ENCODE measurements at regions not wholly inside any gene's neighbourhood (a gene's known extent, or its start where the extent isn't known, plus 50 kb on each side); places are given as distances from the start of the nearest gene placed in this dataset.

- no peak overlapping the region for H3K4me3 Mint-ChIP-seq
- Histone ChIP-seq H3K9ac (no peak overlapping the region), H3K27ac (no peak overlapping the region), H4K20me1 (ENCODE audit: low read depth) (no peaks in the 10 kb centered on the region), H3K27me3 (no peaks in the 10 kb centered on the region), H2AFZ (replicated peaks) (no peak overlapping the region), H3K36me3 (no peaks in the 10 kb centered on the region), H3K4me1 (peaks cover 18% of the 10 kb centered on the region), H3K4me3 (no peak overlapping the region), H3K79me2 (ENCODE audit: low read depth) (no peaks in the 10 kb centered on the region), H3F3A (ENCODE audit: low read depth) (peaks cover 4% of the 10 kb centered on the region), H3K9me3 (ENCODE audit: low read depth) (no peaks in the 10 kb centered on the region), H3K4me2 (no peak overlapping the region)
- TF ChIP-seq, protein P1, sequence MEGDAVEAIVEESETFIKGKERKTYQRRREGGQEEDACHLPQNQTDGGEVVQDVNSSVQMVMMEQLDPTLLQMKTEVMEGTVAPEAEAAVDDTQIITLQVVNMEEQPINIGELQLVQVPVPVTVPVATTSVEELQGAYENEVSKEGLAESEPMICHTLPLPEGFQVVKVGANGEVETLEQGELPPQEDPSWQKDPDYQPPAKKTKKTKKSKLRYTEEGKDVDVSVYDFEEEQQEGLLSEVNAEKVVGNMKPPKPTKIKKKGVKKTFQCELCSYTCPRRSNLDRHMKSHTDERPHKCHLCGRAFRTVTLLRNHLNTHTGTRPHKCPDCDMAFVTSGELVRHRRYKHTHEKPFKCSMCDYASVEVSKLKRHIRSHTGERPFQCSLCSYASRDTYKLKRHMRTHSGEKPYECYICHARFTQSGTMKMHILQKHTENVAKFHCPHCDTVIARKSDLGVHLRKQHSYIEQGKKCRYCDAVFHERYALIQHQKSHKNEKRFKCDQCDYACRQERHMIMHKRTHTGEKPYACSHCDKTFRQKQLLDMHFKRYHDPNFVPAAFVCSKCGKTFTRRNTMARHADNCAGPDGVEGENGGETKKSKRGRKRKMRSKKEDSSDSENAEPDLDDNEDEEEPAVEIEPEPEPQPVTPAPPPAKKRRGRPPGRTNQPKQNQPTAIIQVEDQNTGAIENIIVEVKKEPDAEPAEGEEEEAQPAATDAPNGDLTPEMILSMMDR (IDR thresholded peaks at IDR 0.05): no peak
- TF ChIP-seq EZH2phosphoT487 (IDR thresholded peaks at IDR 0.05): no peak
- TF ChIP-seq EZH2 (IDR thresholded peaks at IDR 0.05): no peak
- H3K4me1 Mint-ChIP-seq: peaks cover 60% of the 10 kb centered on the region
- no peak overlapping the region for H3K27ac Mint-ChIP-seq
- H3K9me3 Mint-ChIP-seq: no peaks in the 10 kb centered on the region
- no peaks in the 10 kb centered on the region for H3K36me3 Mint-ChIP-seq
- H3K27me3 Mint-ChIP-seq (ENCODE audit: insufficient read depth, low read depth): no peaks in the 10 kb centered on the region
- no peak for DNase-seq (ENCODE audit: low spot score)
Observed at GRCh38 chr4:30833206-30833605, 113.0 kb downstream of the PCDH7 start.

- no peak overlapping the region for H3K4me2 ChIP-seq
- H3F3A ChIP-seq (ENCODE audit: low read depth): peaks cover 9% of the 10 kb centered on the region
- H2AFZ ChIP-seq (replicated peaks): no peak overlapping the region
- H3K27me3 Mint-ChIP-seq (ENCODE audit: insufficient read depth, low read depth): no peaks in the 10 kb centered on the region
- H3K9ac ChIP-seq: no peak overlapping the region
- H3K9me3 ChIP-seq (ENCODE audit: low read depth): no peaks in the 10 kb centered on the region
- H4K20me1 ChIP-seq (ENCODE audit: low read depth): no peaks in the 10 kb centered on the region
- H3K36me3 Mint-ChIP-seq: no peaks in the 10 kb centered on the region
- no peaks in the 10 kb centered on the region for H3K9me3 Mint-ChIP-seq
- no peaks in the 10 kb centered on the region for H3K27me3 ChIP-seq
- TF ChIP-seq EZH2 (IDR thresholded peaks at IDR 0.05) (no peak), EZH2phosphoT487 (IDR thresholded peaks at IDR 0.05) (no peak)
- TF ChIP-seq, protein P1 (IDR thresholded peaks at IDR 0.05): no peak
- peaks cover 24% of the 10 kb centered on the region for H3K4me1 ChIP-seq
- DNase-seq (ENCODE audit: low spot score): no peak
- H3K4me3 Mint-ChIP-seq: no peak overlapping the region
- no peak overlapping the region for H3K27ac ChIP-seq
- H3K4me1 Mint-ChIP-seq: peaks cover 66% of the 10 kb centered on the region
- no peak overlapping the region for H3K4me3 ChIP-seq
- no peaks in the 10 kb centered on the region for H3K36me3 ChIP-seq
- no peak overlapping the region for H3K27ac Mint-ChIP-seq
- H3K79me2 ChIP-seq (ENCODE audit: low read depth): no peaks in the 10 kb centered on the region
Observed at GRCh38 chr4:30835044-30835443, 114.9 kb downstream of the PCDH7 start.

GRCh38 chr4:30836231-30836630 lies 116.1 kb downstream of the PCDH7 start:
- Mint-ChIP-seq H3K27ac (no peak overlapping the region), H3K4me3 (no peak overlapping the region), H3K9me3 (no peaks in the 10 kb centered on the region), H3K36me3 (no peaks in the 10 kb centered on the region), H3K4me1 (peaks cover 72% of the 10 kb centered on the region), H3K27me3 (ENCODE audit: insufficient read depth, low read depth) (no peaks in the 10 kb centered on the region)
- Histone ChIP-seq H3K79me2 (ENCODE audit: low read depth) (no peaks in the 10 kb centered on the region), H3K27me3 (no peaks in the 10 kb centered on the region), H2AFZ (replicated peaks) (no peak overlapping the region), H3K36me3 (no peaks in the 10 kb centered on the region), H3K9me3 (ENCODE audit: low read depth) (no peaks in the 10 kb centered on the region), H4K20me1 (ENCODE audit: low read depth) (no peaks in the 10 kb centered on the region), H3K4me2 (no peak overlapping the region), H3K9ac (no peak overlapping the region), H3K27ac (no peak overlapping the region), H3K4me3 (no peak overlapping the region), H3F3A (ENCODE audit: low read depth) (peaks cover 9% of the 10 kb centered on the region), H3K4me1 (peaks cover 24% of the 10 kb centered on the region)
- DNase-seq (ENCODE audit: low spot score): no peak
- no peak for TF ChIP-seq EZH2 (IDR thresholded peaks at IDR 0.05)
- TF ChIP-seq EZH2phosphoT487 (IDR thresholded peaks at IDR 0.05): no peak
- TF ChIP-seq, protein P1 (IDR thresholded peaks at IDR 0.05): no peak

Measured in neural progenitor cell (in vitro differentiated cells).